ENCODE measurements at regions not wholly inside any gene's neighbourhood (a gene's known extent, or its start where the extent isn't known, plus 50 kb on each side); places are given as distances from the start of the nearest gene placed in this dataset.

- Histone ChIP-seq H3K36me3 (replicated peaks in 1 of 2) (no peaks in the 10 kb centered on the region), H3K9me3 (replicated peaks in 1 of 3) (no peaks in the 10 kb centered on the region), H3K4me3 (no peak overlapping the region), H3K27ac (no peak overlapping the region), H3K27me3 (no peaks in the 10 kb centered on the region), H3K4me1 (replicated peaks in 1 of 2) (no peaks in the 10 kb centered on the region)
- no peak for DNase-seq
- 70 to 86% (median 78%) methylated on average over 2 of the region's 2 CpGs for WGBS, 4 donors
- TF ChIP-seq POLR2A (IDR thresholded peaks at IDR 0.05) (no peak), CTCF (IDR thresholded peaks at IDR 0.05) (no peak)
- intact Hi-C loops (cut with DNase I): no loop called here
Observed at GRCh38 chr4:177087499-177087898, 222.2 kb upstream of the NEIL3 start.

GRCh38 chr4:177091515-177091914 is 218.2 kb upstream of the NEIL3 start:
- no peak for DNase-seq
- TF ChIP-seq POLR2A (IDR thresholded peaks at IDR 0.05) (no peak), CTCF (IDR thresholded peaks at IDR 0.05) (no peak)
- no peaks in the 10 kb centered on the region for H3K36me3 ChIP-seq (replicated peaks in 1 of 2)
- H3K9me3 ChIP-seq (replicated peaks in 1 of 3): no peaks in the 10 kb centered on the region
- H3K27ac ChIP-seq: no peak overlapping the region
- no peak overlapping the region for H3K4me3 ChIP-seq
- no peaks in the 10 kb centered on the region for H3K4me1 ChIP-seq (replicated peaks in 1 of 2)
- intact Hi-C loops (cut with DNase I): no loop called here
- no peaks in the 10 kb centered on the region for H3K27me3 ChIP-seq

GRCh38 chr4:177092807-177093206 is 216.9 kb upstream of the NEIL3 start:
- Histone ChIP-seq H3K4me1 (replicated peaks in 1 of 2) (no peaks in the 10 kb centered on the region), H3K4me3 (no peak overlapping the region), H3K27ac (no peak overlapping the region), H3K27me3 (no peaks in the 10 kb centered on the region), H3K9me3 (replicated peaks in 1 of 3) (no peaks in the 10 kb centered on the region), H3K36me3 (replicated peaks in 1 of 2) (no peaks in the 10 kb centered on the region)
- TF ChIP-seq POLR2A (IDR thresholded peaks at IDR 0.05): no peak
- WGBS, 4 donors: 82 to 94% (median 86%) methylated on average over 2 of the region's 2 CpGs
- intact Hi-C loops (cut with DNase I): no loop called here
- no peak for DNase-seq

- 90 to 100% (median 97%) methylated on average over 1 of the region's 1 CpG for WGBS, 4 donors
- TF ChIP-seq CTCF (IDR thresholded peaks at IDR 0.05) (no peak), POLR2A (IDR thresholded peaks at IDR 0.05) (no peak)
- no peaks in the 10 kb centered on the region for H3K9me3 ChIP-seq (replicated peaks in 1 of 3)
Observed at GRCh38 chr4:177093964-177094363, 215.7 kb upstream of the NEIL3 start.

GRCh38 chr4:177097291-177097690 is 212.4 kb upstream of the NEIL3 start:
- intact Hi-C loops (cut with DNase I): no loop called here
- WGBS, 4 donors: 76 to 91% (median 85%) methylated on average over 6 of the region's 6 CpGs

More at GRCh38 chr4:177093964-177094363, 215.7 kb upstream of the NEIL3 start:
- Histone ChIP-seq H3K4me1 (replicated peaks in 1 of 2) (no peaks in the 10 kb centered on the region), H3K4me3 (no peak overlapping the region), H3K36me3 (replicated peaks in 1 of 2) (no peaks in the 10 kb centered on the region), H3K27ac (no peak overlapping the region), H3K27me3 (no peaks in the 10 kb centered on the region)
- DNase-seq: no peak
- intact Hi-C loops (cut with DNase I): no loop called here

More at GRCh38 chr4:177097291-177097690, 212.4 kb upstream of the NEIL3 start:
- TF ChIP-seq CTCF (IDR thresholded peaks at IDR 0.05) (no peak), POLR2A (IDR thresholded peaks at IDR 0.05) (no peak)
- H3K27me3 ChIP-seq: no peaks in the 10 kb centered on the region
- no peaks in the 10 kb centered on the region for H3K9me3 ChIP-seq (replicated peaks in 1 of 3)
- no peak for DNase-seq
- H3K4me1 ChIP-seq (replicated peaks in 1 of 2): no peaks in the 10 kb centered on the region
- H3K27ac ChIP-seq: no peak overlapping the region
- H3K36me3 ChIP-seq (replicated peaks in 1 of 2): no peaks in the 10 kb centered on the region
- H3K4me3 ChIP-seq: no peak overlapping the region

Measured in adrenal gland (tissue), 9 donors.